ENCODE measurements at regions not wholly inside any gene's neighbourhood (a gene's known extent, or its start where the extent isn't known, plus 50 kb on each side); places are given as distances from the start of the nearest gene placed in this dataset.
"Not testable (repeated sequence)": the region's sequence is repeated elsewhere in the genome, so short reads cannot be mapped to it uniquely, and the experiment has no call there.

GRCh38 chr9:32881948-32882347 lies 98.6 kb downstream of the TMEM215 start:
- CTCF ChIA-PET, result no interaction called here

GRCh38 chr9:32882705-32883104 lies 99.4 kb downstream of the TMEM215 start:
- intact Hi-C loops (cut with micrococcal nuclease), result no loop called here
- H3K9me3 Mint-ChIP-seq, result no peaks in the 10 kb centered on the region
- H3K27me3 Mint-ChIP-seq, result no peaks in the 10 kb centered on the region
- no peak for ATAC-seq
- DNase-seq, result no peak
- TF ChIP-seq CTCF (IDR thresholded peaks at IDR 0.05), result no peak
- H3K4me1 Mint-ChIP-seq (ENCODE audit: low read depth), result no peaks in the 10 kb centered on the region
- H3K27ac Mint-ChIP-seq, result no peak overlapping the region
- H3K36me3 Mint-ChIP-seq (ENCODE audit: low read depth), result no peaks in the 10 kb centered on the region
- POLR2A ChIA-PET, result interaction anchor here (0.7 kb wide), 1 partner anchor 131 kb away, joined by 3 read pairs; no protein-coding TSS in a partner anchor
- CTCF ChIA-PET, result no interaction called here
- H3K4me3 Mint-ChIP-seq, result no peak overlapping the region

More at GRCh38 chr9:32881948-32882347, 98.6 kb downstream of the TMEM215 start:
- no peaks in the 10 kb centered on the region for H3K9me3 Mint-ChIP-seq
- H3K36me3 Mint-ChIP-seq (ENCODE audit: low read depth), result no peaks in the 10 kb centered on the region
- no peak for TF ChIP-seq CTCF (IDR thresholded peaks at IDR 0.05)
- POLR2A ChIA-PET, result no interaction called here
- DNase-seq (no peak), ATAC-seq (no peak)
- no peaks in the 10 kb centered on the region for H3K4me1 Mint-ChIP-seq (ENCODE audit: low read depth)
- H3K4me3 Mint-ChIP-seq, result no peak overlapping the region
- intact Hi-C loops (cut with micrococcal nuclease), result no loop called here
- no peaks in the 10 kb centered on the region for H3K27me3 Mint-ChIP-seq
- no peak overlapping the region for H3K27ac Mint-ChIP-seq

GRCh38 chr9:32884482-32884881 lies 101.1 kb downstream of the TMEM215 start:
- Mint-ChIP-seq H3K4me1 (ENCODE audit: low read depth) (no peaks in the 10 kb centered on the region), H3K4me3 (no peak overlapping the region), H3K27ac (no peak overlapping the region), H3K9me3 (no peaks in the 10 kb centered on the region), H3K36me3 (ENCODE audit: low read depth) (no peaks in the 10 kb centered on the region), H3K27me3 (no peaks in the 10 kb centered on the region)
- ChIA-PET CTCF (no interaction called here), POLR2A (no interaction called here)
- TF ChIP-seq CTCF (IDR thresholded peaks at IDR 0.05), result no peak
- intact Hi-C loops (cut with micrococcal nuclease), result no loop called here
- ATAC-seq (no peak), DNase-seq (no peak)

- H3K27me3 Mint-ChIP-seq, result no peaks in the 10 kb centered on the region
- H3K4me3 Mint-ChIP-seq, result no peak overlapping the region
- H3K36me3 Mint-ChIP-seq (ENCODE audit: low read depth), result no peaks in the 10 kb centered on the region
- ATAC-seq (no peak), DNase-seq (no peak)
- no peak overlapping the region for H3K27ac Mint-ChIP-seq
- POLR2A ChIA-PET, result interaction anchor here (0.6 to 0.9 kb wide), 2 partner anchors 67 to 140 kb away, joined by 3 read pairs; no protein-coding TSS in a partner anchor
- CTCF ChIA-PET, result interaction anchor here (1.3 kb wide), 1 partner anchor 304 kb away, joined by 5 read pairs; no protein-coding TSS in a partner anchor
- intact Hi-C loops (cut with micrococcal nuclease), result no loop called here
- no peaks in the 10 kb centered on the region for H3K4me1 Mint-ChIP-seq (ENCODE audit: low read depth)
- no peaks in the 10 kb centered on the region for H3K9me3 Mint-ChIP-seq
- no peak for TF ChIP-seq CTCF (IDR thresholded peaks at IDR 0.05)
Observed at GRCh38 chr9:32886021-32886420, 102.7 kb downstream of the TMEM215 start.

GRCh38 chr9:32894485-32894884 lies 106.9 kb downstream of the APTX start:
- H3K9me3 Mint-ChIP-seq; CTCF ChIA-PET; H3K4me3 Mint-ChIP-seq; H3K4me1 Mint-ChIP-seq (ENCODE audit: low read depth); ATAC-seq; intact Hi-C loops (cut with micrococcal nuclease); POLR2A ChIA-PET; H3K27ac Mint-ChIP-seq; H3K36me3 Mint-ChIP-seq (ENCODE audit: low read depth); H3K27me3 Mint-ChIP-seq; DNase-seq: not testable (repeated sequence)

GRCh38 chr9:32899181-32899580 lies 102.2 kb downstream of the APTX start:
- CTCF ChIA-PET, result interaction anchor here (0.6 kb wide), 1 partner anchor 9 kb away, joined by 4 read pairs; no protein-coding TSS in a partner anchor
- H3K4me1 Mint-ChIP-seq (ENCODE audit: low read depth), result no peaks in the 10 kb centered on the region
- ATAC-seq, result no peak
- POLR2A ChIA-PET, result no interaction called here
- no peak overlapping the region for H3K27ac Mint-ChIP-seq
- H3K9me3 Mint-ChIP-seq, result no peaks in the 10 kb centered on the region
- TF ChIP-seq CTCF (IDR thresholded peaks at IDR 0.05), result no peak
- intact Hi-C loops (cut with micrococcal nuclease), result no loop called here
- H3K4me3 Mint-ChIP-seq, result no peak overlapping the region
- no peak for DNase-seq
- H3K36me3 Mint-ChIP-seq (ENCODE audit: low read depth), result no peaks in the 10 kb centered on the region
- H3K27me3 Mint-ChIP-seq, result peaks cover 7% of the 10 kb centered on the region

Data from activated CD8-positive, alpha-beta T cell treated with anti-CD3 and anti-CD28 coated beads for 36 hours (primary cell).